Neural cell (in vitro differentiated cells): ENCODE measurements at regions not wholly inside any gene's neighbourhood (a gene's known extent, or its start where the extent isn't known, plus 50 kb on each side); places are given as distances from the start of the nearest gene placed in this dataset.

Experiments used
- H2AFZ ChIP-seq: fragments of 200-600, 300-800 bp; sonication (generic), shearing (Covaris generic); 2 replicates; pipeline ENCODE4 v1.6.0; 2014; ENCODE audit warnings: low read depth, mild to moderate bottlenecking, antibody characterized with exemption, low read length, moderate library complexity
- H3F3A ChIP-seq: fragments of 200-600 bp; shearing (Covaris generic); 2 replicates; pipeline ENCODE4 v1.6.1; 2016; ENCODE audit warnings: mild to moderate bottlenecking, moderate library complexity, mixed read lengths, antibody characterized with exemption, low read length; ENCODE audit not compliant: insufficient read depth, poor library complexity, severe bottlenecking
- H3K27ac ChIP-seq: fragments of 200-600, 300-800 bp; sonication (generic), shearing (Covaris generic); 2 replicates; pipeline ENCODE4 v1.5.1; 2014; ENCODE audit warnings: mild to moderate bottlenecking, low read length, moderate library complexity
- H3K27me3 ChIP-seq: fragments of 300-800, 200-600 bp; sonication (generic), shearing (Covaris generic); 2 replicates; pipeline ENCODE4 v1.6.0; 2014; ENCODE audit warnings: mild to moderate bottlenecking, low read depth, low read length, moderate library complexity; ENCODE audit not compliant: insufficient read depth
- H3K36me3 ChIP-seq: fragments of 300-800, 200-600 bp; sonication (generic), shearing (Covaris generic); 2 replicates; pipeline ENCODE4 v1.5.1; 2014; ENCODE audit warnings: mild to moderate bottlenecking, antibody characterized with exemption, low read length, moderate library complexity; ENCODE audit not compliant: insufficient read depth
- H3K4me2 ChIP-seq: fragments of 300-800, 200-600 bp; sonication (generic), shearing (Covaris generic); 2 replicates; pipeline ENCODE4 v1.6.0; 2014; ENCODE audit warnings: mild to moderate bottlenecking, low read length
- H3K4me3 ChIP-seq: fragments of 300-800, 200-600 bp; sonication (generic), shearing (Covaris generic); 2 replicates; pipeline ENCODE4 v1.5.1; 2014; ENCODE audit warnings: mild to moderate bottlenecking, low read length, moderate library complexity
- H3K79me2 ChIP-seq: fragments of 200-600 bp; shearing (Covaris generic); replicated peaks from 2 replicates; pipeline ENCODE4 v1.6.0; 2014; ENCODE audit warnings: mild to moderate bottlenecking, low read length, moderate library complexity; ENCODE audit not compliant: insufficient read depth
- H3K9ac ChIP-seq: fragments of 300-800, 200-600 bp; sonication (generic), shearing (Covaris generic); 2 replicates; pipeline ENCODE4 v1.6.1; 2016; ENCODE audit warnings: mild to moderate bottlenecking, low read length, mixed read lengths
- H3K9me2 ChIP-seq: fragments of 200-600 bp; shearing (Covaris generic); 2 replicates; pipeline ENCODE4 v1.6.1; 2016; ENCODE audit warnings: mild to moderate bottlenecking, low read length, mixed read lengths; ENCODE audit not compliant: insufficient read depth
- H3K9me3 ChIP-seq: fragments of 200-600, 300-800 bp; sonication (generic), shearing (Covaris generic); 2 replicates; pipeline ENCODE4 v1.6.1; 2016; ENCODE audit warnings: mild to moderate bottlenecking, mixed run types, low read length, moderate library complexity, mixed read lengths
- H4K20me1 ChIP-seq: fragments of 200-600 bp; shearing (Covaris generic); 2 replicates; pipeline ENCODE4 v1.6.1; 2016; ENCODE audit warnings: mild to moderate bottlenecking, mixed run types; ENCODE audit not compliant: insufficient read depth
- EP300 ChIP-seq: fragments of 450-650 bp; conservative IDR thresholded peaks from 2 replicates; pipeline ENCODE4 v1.6.1; 2014; ENCODE audit warnings: antibody characterized with exemption, mild to moderate bottlenecking, moderate library complexity; ENCODE audit not compliant: poor library complexity, severe bottlenecking
- EZH2 ChIP-seq: fragments of 200-600, 300-800 bp; shearing (Covaris generic), sonication (generic); IDR thresholded peaks from 2 replicates; pipeline ENCODE4 v1.6.1; 2014; ENCODE audit warnings: antibody characterized with exemption, low read length, borderline replicate concordance, mild to moderate bottlenecking; ENCODE audit not compliant: insufficient read depth, poor library complexity, severe bottlenecking
- MXI1 ChIP-seq: fragments of 450-650 bp; conservative IDR thresholded peaks from 2 replicates; pipeline ENCODE4 v1.6.1; 2014; ENCODE audit warnings: antibody characterized with exemption, mild to moderate bottlenecking; ENCODE audit not compliant: poor library complexity, severe bottlenecking
- POLR2AphosphoS5 ChIP-seq: IDR thresholded peaks from 2 replicates; pipeline ENCODE4 v1.6.1; 2012
- RAD21 ChIP-seq: fragments of 450-650 bp; conservative IDR thresholded peaks from 2 replicates; pipeline ENCODE4 v1.6.1; 2014; ENCODE audit warnings: antibody characterized with exemption, mild to moderate bottlenecking, moderate library complexity
- SMC3 ChIP-seq: fragments of 450-650 bp; conservative IDR thresholded peaks from 2 replicates; pipeline ENCODE4 v1.6.1; 2014; ENCODE audit warnings: antibody characterized with exemption, mild to moderate bottlenecking, moderate library complexity; ENCODE audit not compliant: poor library complexity
- TAF1 ChIP-seq: IDR thresholded peaks from 2 replicates; pipeline ENCODE4 v1.6.1; 2012; ENCODE audit warnings: low read depth
- TF ChIP-seq, protein P1 (sequence below): IDR thresholded peaks from 2 replicates; pipeline ENCODE4 v1.6.1; 2012; ENCODE audit warnings: borderline replicate concordance
- TF ChIP-seq, protein P2 (sequence below): fragments of 450-650 bp; IDR thresholded peaks from 2 replicates; pipeline ENCODE4 v1.5.1; 2014; ENCODE audit warnings: antibody characterized with exemption, mild to moderate bottlenecking, moderate library complexity; ENCODE audit not compliant: poor library complexity, severe bottlenecking

DNA sequence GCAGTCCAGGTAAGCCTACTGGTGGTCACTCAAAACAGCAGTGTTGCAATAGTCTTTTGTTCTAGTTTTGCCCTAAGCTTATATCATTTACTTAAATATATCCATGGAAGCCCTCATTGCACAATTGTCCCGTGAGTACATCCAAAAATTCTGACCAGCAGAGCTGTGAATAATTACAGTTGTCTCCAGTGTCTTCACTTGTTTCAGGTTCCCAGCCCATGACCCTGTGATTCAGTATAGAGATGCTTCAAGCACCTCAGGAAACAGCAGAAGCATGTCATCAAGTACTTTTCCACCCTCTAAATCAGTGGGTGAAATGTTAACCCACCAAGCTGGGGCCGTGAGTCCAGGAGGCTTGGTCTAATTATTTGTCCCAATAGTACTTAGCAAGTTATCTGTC is 214.9 kb upstream of the RPS6KA3 start:
- Histone ChIP-seq H4K20me1 (no peaks in the 10 kb centered on the region), H3F3A (no peaks in the 10 kb centered on the region), H2AFZ (no peak overlapping the region), H3K9ac (no peak overlapping the region), H3K9me2 (no peaks in the 10 kb centered on the region), H3K36me3 (no peaks in the 10 kb centered on the region), H3K9me3 (no peaks in the 10 kb centered on the region), H3K79me2 (no peaks in the 10 kb centered on the region), H3K4me2 (no peak overlapping the region), H3K27me3 (no peaks in the 10 kb centered on the region), H3K4me3 (no peak overlapping the region), H3K27ac (no peak overlapping the region)
- TF ChIP-seq RAD21 (no peak), MXI1 (no peak), EP300 (no peak), POLR2AphosphoS5 (no peak), TAF1 (no peak), EZH2 (no peak)
- TF ChIP-seq, protein P1, sequence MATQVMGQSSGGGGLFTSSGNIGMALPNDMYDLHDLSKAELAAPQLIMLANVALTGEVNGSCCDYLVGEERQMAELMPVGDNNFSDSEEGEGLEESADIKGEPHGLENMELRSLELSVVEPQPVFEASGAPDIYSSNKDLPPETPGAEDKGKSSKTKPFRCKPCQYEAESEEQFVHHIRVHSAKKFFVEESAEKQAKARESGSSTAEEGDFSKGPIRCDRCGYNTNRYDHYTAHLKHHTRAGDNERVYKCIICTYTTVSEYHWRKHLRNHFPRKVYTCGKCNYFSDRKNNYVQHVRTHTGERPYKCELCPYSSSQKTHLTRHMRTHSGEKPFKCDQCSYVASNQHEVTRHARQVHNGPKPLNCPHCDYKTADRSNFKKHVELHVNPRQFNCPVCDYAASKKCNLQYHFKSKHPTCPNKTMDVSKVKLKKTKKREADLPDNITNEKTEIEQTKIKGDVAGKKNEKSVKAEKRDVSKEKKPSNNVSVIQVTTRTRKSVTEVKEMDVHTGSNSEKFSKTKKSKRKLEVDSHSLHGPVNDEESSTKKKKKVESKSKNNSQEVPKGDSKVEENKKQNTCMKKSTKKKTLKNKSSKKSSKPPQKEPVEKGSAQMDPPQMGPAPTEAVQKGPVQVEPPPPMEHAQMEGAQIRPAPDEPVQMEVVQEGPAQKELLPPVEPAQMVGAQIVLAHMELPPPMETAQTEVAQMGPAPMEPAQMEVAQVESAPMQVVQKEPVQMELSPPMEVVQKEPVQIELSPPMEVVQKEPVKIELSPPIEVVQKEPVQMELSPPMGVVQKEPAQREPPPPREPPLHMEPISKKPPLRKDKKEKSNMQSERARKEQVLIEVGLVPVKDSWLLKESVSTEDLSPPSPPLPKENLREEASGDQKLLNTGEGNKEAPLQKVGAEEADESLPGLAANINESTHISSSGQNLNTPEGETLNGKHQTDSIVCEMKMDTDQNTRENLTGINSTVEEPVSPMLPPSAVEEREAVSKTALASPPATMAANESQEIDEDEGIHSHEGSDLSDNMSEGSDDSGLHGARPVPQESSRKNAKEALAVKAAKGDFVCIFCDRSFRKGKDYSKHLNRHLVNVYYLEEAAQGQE: no peak
- TF ChIP-seq, protein P2, sequence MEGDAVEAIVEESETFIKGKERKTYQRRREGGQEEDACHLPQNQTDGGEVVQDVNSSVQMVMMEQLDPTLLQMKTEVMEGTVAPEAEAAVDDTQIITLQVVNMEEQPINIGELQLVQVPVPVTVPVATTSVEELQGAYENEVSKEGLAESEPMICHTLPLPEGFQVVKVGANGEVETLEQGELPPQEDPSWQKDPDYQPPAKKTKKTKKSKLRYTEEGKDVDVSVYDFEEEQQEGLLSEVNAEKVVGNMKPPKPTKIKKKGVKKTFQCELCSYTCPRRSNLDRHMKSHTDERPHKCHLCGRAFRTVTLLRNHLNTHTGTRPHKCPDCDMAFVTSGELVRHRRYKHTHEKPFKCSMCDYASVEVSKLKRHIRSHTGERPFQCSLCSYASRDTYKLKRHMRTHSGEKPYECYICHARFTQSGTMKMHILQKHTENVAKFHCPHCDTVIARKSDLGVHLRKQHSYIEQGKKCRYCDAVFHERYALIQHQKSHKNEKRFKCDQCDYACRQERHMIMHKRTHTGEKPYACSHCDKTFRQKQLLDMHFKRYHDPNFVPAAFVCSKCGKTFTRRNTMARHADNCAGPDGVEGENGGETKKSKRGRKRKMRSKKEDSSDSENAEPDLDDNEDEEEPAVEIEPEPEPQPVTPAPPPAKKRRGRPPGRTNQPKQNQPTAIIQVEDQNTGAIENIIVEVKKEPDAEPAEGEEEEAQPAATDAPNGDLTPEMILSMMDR: no peak

DNA sequence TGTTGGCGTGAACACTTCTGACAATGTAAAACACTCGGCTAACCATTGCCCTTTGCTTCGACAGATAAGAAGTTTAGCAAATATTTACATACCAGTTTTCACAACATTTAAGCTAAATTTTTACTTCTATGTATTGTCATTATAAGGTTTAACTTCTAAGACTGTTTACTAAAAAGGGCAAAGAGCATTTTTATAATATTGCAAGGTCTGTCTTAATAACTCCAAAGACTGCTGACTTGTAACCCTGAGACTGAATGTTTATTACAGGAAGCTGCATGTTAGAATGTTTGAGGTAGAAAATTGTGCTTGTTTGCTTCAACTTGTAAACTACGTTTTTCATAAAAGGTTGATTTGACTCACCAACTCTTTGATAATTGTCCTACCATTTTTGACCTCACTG is 213.2 kb upstream of the RPS6KA3 start:
- Histone ChIP-seq H3K9ac (no peak overlapping the region), H3K27me3 (no peaks in the 10 kb centered on the region), H3K4me2 (no peak overlapping the region), H3K9me2 (no peaks in the 10 kb centered on the region), H3K27ac (no peak overlapping the region), H2AFZ (no peak overlapping the region), H3K36me3 (no peaks in the 10 kb centered on the region), H3K4me3 (no peak overlapping the region), H3K9me3 (no peaks in the 10 kb centered on the region), H3F3A (no peaks in the 10 kb centered on the region), H3K79me2 (no peaks in the 10 kb centered on the region), H4K20me1 (no peaks in the 10 kb centered on the region)
- no peak for TF ChIP-seq POLR2AphosphoS5
- no peak for TF ChIP-seq EP300
- no peak for TF ChIP-seq RAD21
- TF ChIP-seq TAF1: no peak
- TF ChIP-seq MXI1: no peak
- TF ChIP-seq, protein P2: no peak
- no peak for TF ChIP-seq SMC3
- TF ChIP-seq, protein P1: no peak
- no peak for TF ChIP-seq EZH2
